ENCODE measurements at regions not wholly inside any gene's neighbourhood (a gene's known extent, or its start where the extent isn't known, plus 50 kb on each side); places are given as distances from the start of the nearest gene placed in this dataset.
A peak's percentile ranks its signal among the peaks of the same experiment; 100 is the strongest.

- CTCF ChIA-PET, result no interaction called here
Measured at GRCh38 chr17:77885678-77886386, 72.7 kb upstream of the TNRC6C start.

GRCh38 chr17:77886387-77886728, 72.1 kb upstream of the TNRC6C start:
- Histone ChIP-seq H3K4me1 (ENCODE audit: insufficient read depth, low read length) (peaks cover 67% of the 10 kb centered on the region), H3K9me3 (ENCODE audit: control insufficient read depth in 1 of 2, insufficient read depth in 1 of 2, low read length in 2 of 2) (no peaks in the 10 kb centered on the region), H3K4me3 (ENCODE audit: low read length) (no peak overlapping the region), H3K27me3 (ENCODE audit: control insufficient read depth in 1 of 2, insufficient read depth in 2 of 2, low read length in 2 of 2) (no peaks in the 10 kb centered on the region), H3K36me3 (ENCODE audit: insufficient read depth, low read length) (no peaks in the 10 kb centered on the region), H3K27ac (ENCODE audit: low read depth in 1 of 2, low read length in 2 of 2) (no peak overlapping the region)
- Mint-ChIP-seq H3K36me3 (ENCODE audit: low read depth) (peaks cover 4% of the 10 kb centered on the region), H3K27me3 (no peaks in the 10 kb centered on the region), H3K4me1 (ENCODE audit: low read depth) (peaks cover 66% of the 10 kb centered on the region), H3K9me3 (no peaks in the 10 kb centered on the region), H3K27ac (peak overlapping the region; percentile 99), H3K4me3 (peak overlapping the region; percentile 95)
- ATAC-seq (ENCODE audit: poor library complexity) (no peak), DNase-seq (peak in 3 of 14 experiments; percentile 14 to 72 (median 68))
- TF ChIP-seq CTCF (IDR thresholded peaks at IDR 0.05), result no peak
- intact Hi-C loops (cut with DNase I, micrococcal nuclease), result loop anchor here (5.0 to 10.0 kb wide), 3 partner anchors 52 to 219 kb away; no protein-coding TSS in a partner anchor
- ChIA-PET CTCF (no interaction called here), POLR2A (interaction anchor here (0.6 to 5.4 kb wide), 5 partner anchors 12 to 756 kb away, joined by 3 to 93 read pairs (median 8); partner anchors contain the start of gene TNRC6C)

More at GRCh38 chr17:77885678-77886386, 72.7 kb upstream of the TNRC6C start:
- no peaks in the 10 kb centered on the region for H3K27me3 ChIP-seq (ENCODE audit: control insufficient read depth in 1 of 2, insufficient read depth in 2 of 2, low read length in 2 of 2)
- no peaks in the 10 kb centered on the region for H3K36me3 ChIP-seq (ENCODE audit: insufficient read depth, low read length)
- no peaks in the 10 kb centered on the region for H3K9me3 ChIP-seq (ENCODE audit: control insufficient read depth in 1 of 2, insufficient read depth in 1 of 2, low read length in 2 of 2)
- no peaks in the 10 kb centered on the region for H3K27me3 Mint-ChIP-seq
- ATAC-seq (ENCODE audit: poor library complexity) (no peak), DNase-seq (no peak)
- H3K4me3 ChIP-seq (ENCODE audit: low read length), result no peak overlapping the region
- peaks cover 72% of the 10 kb centered on the region for H3K4me1 ChIP-seq (ENCODE audit: insufficient read depth, low read length)
- no peaks in the 10 kb centered on the region for H3K9me3 Mint-ChIP-seq
- POLR2A ChIA-PET, result interaction anchor here (0.6 to 5.4 kb wide), 4 partner anchors 11 to 755 kb away, joined by 3 to 93 read pairs (median 6); partner anchors contain the start of gene TNRC6C
- peak overlapping the region in 1 of 2 donors; percentile 46 for H3K27ac ChIP-seq (ENCODE audit: low read depth in 1 of 2, low read length in 2 of 2)
- TF ChIP-seq CTCF (IDR thresholded peaks at IDR 0.05), result no peak
- intact Hi-C loops (cut with DNase I, micrococcal nuclease), result loop anchor here (5.0 to 10.0 kb wide), 3 partner anchors 51 to 219 kb away; no protein-coding TSS in a partner anchor
- peak overlapping the region; percentile 95 for H3K4me3 Mint-ChIP-seq
- H3K36me3 Mint-ChIP-seq (ENCODE audit: low read depth), result peaks cover 4% of the 10 kb centered on the region
- peaks cover 71% of the 10 kb centered on the region for H3K4me1 Mint-ChIP-seq (ENCODE audit: low read depth)
- peak overlapping the region; percentile 99 for H3K27ac Mint-ChIP-seq

- Mint-ChIP-seq H3K4me1 (ENCODE audit: low read depth) (peaks cover 58% of the 10 kb centered on the region), H3K27me3 (no peaks in the 10 kb centered on the region), H3K9me3 (no peaks in the 10 kb centered on the region), H3K36me3 (ENCODE audit: low read depth) (peaks cover 4% of the 10 kb centered on the region), H3K27ac (peak overlapping the region; percentile 99), H3K4me3 (peak overlapping the region; percentile 95)
- no peak for TF ChIP-seq CTCF (IDR thresholded peaks at IDR 0.05)
- ChIA-PET POLR2A (interaction anchor here (0.9 to 5.4 kb wide), 14 partner anchors 9 to 344 kb away, joined by 3 to 93 read pairs (median 6); partner anchors contain the start of gene TNRC6C), CTCF (interaction anchor here (1.0 kb wide), 1 partner anchor 71 kb away, joined by 4 read pairs; the partner anchor contains the start of gene TNRC6C)
- DNase-seq (no peak), ATAC-seq (ENCODE audit: poor library complexity) (no peak)
- peak overlapping the region; percentile 89 to 93 for H3K27ac ChIP-seq (ENCODE audit: low read depth in 1 of 2, low read length in 2 of 2)
- H3K4me3 ChIP-seq (ENCODE audit: low read length), result peak overlapping the region; percentile 67
- H3K27me3 ChIP-seq (ENCODE audit: control insufficient read depth in 1 of 2, insufficient read depth in 2 of 2, low read length in 2 of 2), result no peaks in the 10 kb centered on the region
- intact Hi-C loops (cut with DNase I, micrococcal nuclease), result loop anchor here (5.0 to 10.0 kb wide), 3 partner anchors 52 to 220 kb away; no protein-coding TSS in a partner anchor
- peaks cover 60% of the 10 kb centered on the region for H3K4me1 ChIP-seq (ENCODE audit: insufficient read depth, low read length)
- no peaks in the 10 kb centered on the region for H3K9me3 ChIP-seq (ENCODE audit: control insufficient read depth in 1 of 2, insufficient read depth in 1 of 2, low read length in 2 of 2)
- no peaks in the 10 kb centered on the region for H3K36me3 ChIP-seq (ENCODE audit: insufficient read depth, low read length)
Measured at GRCh38 chr17:77887110-77887463, 71.4 kb upstream of the TNRC6C start.
